NOMO-1 treated with DMSO at 0.1 percent for 48 hours (cell line): ENCODE measurements at regions not wholly inside any gene's neighbourhood (a gene's known extent, or its start where the extent isn't known, plus 50 kb on each side); places are given as distances from the start of the nearest gene placed in this dataset.

Source experiments
- DNase-seq: peaks from one replicate; lab custom pipeline; 2025; ENCODE audit not compliant: unreplicated experiment; lab: John Stamatoyannopoulos, UW

GRCh38 chr16:51035711-51036110 lies 115.4 kb downstream of the SALL1 start:
- DNase-seq, result peak; percentile 40

GRCh38 chr16:51035110-51035498 lies 116.0 kb downstream of the SALL1 start:
- DNase-seq, result no peak

GRCh38 chr16:51034481-51035109 lies 116.5 kb downstream of the SALL1 start:
- peak; percentile 40 for DNase-seq

DNA sequence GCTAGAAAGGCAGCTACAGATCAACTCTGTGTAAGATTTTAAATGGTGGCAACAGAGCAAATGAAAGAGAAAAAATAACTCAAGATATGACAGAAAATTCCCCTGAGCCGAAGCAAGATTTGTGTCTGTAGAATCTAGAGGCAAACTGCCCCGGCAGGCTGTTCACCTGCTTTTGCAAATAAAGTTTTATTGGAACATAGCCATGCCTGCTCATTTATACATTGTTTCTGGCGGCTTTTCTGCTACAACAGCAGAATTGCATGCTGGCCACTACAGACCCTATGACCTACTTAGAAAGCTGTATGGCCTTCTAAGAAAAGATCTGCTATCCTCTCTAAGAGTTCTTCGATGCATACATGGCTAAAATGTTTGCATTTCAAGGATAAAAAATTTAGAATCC lies 119.5 kb downstream of the SALL1 start:
- DNase-seq, result no peak

DNA sequence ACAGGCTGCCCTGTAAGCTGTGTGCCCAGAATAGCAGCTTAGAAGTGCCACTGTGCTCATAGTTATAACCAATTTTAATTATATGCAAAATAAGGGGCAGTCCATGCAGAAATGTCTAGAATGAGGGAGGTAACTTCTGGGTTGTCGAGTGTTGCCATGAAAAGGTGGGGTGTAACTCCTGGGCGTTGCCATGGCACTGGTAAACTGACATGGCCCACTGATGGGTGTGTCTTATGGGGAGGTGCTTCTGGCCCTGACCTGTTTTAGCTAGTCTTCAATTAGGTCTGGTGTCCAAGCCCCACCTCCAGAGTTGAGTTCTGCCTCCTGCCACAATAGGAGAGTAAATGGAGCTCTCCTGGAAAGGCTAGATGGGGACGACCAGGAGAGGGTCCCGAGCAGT lies 120.6 kb downstream of the SALL1 start:
- DNase-seq, result no peak

DNA sequence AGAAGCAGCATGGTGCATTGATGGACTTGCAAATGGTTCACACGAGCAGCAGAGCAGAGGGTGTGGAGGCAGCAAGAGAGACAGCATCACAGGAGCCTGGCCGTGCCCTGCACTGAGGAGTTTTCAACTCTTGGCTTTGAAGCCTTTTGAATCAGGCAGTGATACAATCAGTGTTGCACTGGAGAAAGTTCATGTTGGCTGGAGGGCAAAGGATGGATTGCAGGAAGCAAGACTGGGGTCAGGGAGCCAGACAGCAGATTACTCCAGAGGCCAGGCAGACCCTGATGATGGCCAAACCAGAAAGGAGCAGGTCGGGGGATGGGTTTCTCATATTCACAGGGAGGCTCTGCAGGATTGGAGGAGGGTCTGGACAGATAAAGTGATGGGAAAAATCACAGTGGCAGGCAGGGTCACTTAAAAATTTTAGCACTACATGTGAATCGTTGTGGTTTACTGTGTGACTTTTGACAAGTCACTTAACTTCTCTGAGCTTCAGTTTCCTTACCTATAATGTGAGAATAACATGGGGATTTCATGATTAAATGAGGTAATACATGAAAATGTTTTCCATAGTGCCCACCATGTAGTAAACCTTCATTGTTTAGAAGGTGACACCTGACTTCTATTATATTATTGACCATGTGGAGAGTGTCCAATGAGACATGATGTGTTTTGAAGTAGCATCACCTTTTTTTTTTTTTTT lies 125.3 kb downstream of the SALL1 start:
- DNase-seq, result no peak

DNA sequence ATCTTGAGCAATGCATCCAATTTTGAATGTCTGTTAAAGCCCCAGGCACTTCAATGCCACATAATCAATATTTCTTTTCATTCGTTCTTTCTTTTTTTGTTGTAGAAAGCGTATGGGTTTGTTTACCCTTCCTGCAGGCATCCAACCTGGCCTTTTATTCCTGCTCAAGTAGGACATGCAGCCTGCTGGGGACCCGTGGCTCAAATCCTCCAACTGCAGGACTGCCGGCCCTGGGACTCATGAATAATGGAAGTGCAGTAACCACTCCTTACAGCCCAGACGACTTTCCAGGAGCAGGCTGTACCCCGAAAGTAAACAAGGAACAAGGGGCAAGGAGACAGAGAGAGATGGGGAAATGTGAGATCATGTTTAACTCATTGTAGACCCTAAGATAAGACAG lies 126.4 kb downstream of the SALL1 start:
- no peak for DNase-seq

DNA sequence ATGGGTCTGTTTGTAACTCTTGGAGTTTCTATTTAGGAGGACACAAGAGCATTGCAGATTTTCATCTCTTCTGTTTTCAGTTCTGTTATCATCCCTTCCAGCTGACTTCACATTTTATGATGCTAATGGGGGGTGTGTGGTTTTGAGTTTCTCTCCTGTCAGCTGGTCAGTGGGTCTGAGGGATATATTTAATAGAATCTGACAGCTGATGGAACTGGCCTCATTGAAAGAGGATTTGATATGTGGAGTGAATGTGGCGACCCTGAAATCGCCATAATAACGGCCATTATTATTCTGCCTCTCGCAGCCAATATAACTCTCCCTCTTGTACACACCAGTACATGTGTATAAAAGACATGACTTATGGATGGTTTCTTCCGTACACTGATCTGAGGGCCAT lies 128.1 kb downstream of the SALL1 start:
- DNase-seq, result no peak

DNA sequence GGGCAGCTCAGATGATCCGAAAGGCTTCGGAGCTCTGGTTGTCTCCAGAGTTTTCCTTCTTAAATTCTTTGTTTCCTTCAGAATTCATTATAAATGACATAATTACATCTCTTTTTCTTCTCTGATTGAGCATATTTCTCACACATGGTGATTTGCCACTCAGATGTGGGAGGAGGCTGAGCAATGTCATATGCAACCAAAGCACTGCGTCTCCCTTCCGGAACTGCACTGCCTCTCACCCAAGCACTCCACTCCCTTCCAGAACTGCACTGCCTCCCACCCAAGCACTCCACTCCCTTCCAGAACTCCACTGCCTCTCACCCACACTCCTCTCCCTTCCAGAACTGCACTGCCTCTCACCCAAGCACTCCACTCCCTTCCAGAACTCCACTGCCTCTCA lies 131.5 kb downstream of the SALL1 start:
- DNase-seq, result no peak

GRCh38 chr16:51017969-51018368 lies 133.1 kb downstream of the SALL1 start:
- DNase-seq, result no peak

DNA sequence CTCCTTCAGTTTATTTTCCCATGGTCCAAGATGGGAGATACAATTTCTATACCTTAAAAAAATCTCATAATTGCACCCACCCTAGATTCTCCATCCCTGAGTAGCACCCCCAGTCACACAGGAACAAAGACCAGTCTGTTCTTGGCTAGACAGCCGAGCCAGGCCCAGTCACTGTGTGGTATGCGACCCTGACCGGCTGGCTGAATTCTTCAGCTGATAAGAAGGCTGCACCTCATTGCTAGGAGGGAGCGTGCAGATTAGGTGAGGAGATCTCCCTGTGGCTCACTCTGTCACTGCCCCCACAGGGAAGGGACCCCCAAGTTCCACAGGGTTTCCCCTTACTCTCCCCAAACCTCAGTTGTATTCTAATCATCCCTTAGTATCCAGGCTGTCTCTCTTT lies 138.7 kb downstream of the SALL1 start:
- DNase-seq, result no peak

- DNase-seq, result no peak
Observed at GRCh38 chr16:51010817-51011216, 140.3 kb downstream of the SALL1 start.

- no peak for DNase-seq
Observed at GRCh38 chr16:51009813-51010212, 141.3 kb downstream of the SALL1 start.

DNA sequence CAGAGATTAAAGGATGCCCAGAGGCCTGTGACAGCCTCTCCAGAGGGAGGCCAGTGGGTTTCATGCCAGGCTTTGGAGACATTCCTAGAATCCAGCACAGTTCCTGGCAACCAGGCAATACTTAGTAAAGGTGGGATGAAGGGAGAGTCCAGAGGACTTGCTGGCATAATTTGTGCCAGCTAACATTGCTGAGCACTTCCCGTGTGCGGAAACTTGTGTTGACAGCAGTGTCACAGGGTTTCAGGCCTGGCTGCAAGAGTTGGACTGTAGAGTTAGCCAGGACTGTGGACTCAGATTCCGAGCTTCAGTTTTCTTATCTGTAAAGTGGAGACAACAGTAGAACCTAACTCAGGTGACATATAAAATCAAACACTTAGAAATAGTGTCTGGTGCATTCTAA lies 141.7 kb downstream of the SALL1 start:
- DNase-seq, result no peak

GRCh38 chr16:51008607-51009006 lies 142.5 kb downstream of the SALL1 start:
- no peak for DNase-seq

GRCh38 chr16:51008037-51008436 lies 143.0 kb downstream of the SALL1 start:
- DNase-seq, result no peak

GRCh38 chr16:51003850-51004566 lies 147.1 kb downstream of the SALL1 start:
- no peak for DNase-seq

DNA sequence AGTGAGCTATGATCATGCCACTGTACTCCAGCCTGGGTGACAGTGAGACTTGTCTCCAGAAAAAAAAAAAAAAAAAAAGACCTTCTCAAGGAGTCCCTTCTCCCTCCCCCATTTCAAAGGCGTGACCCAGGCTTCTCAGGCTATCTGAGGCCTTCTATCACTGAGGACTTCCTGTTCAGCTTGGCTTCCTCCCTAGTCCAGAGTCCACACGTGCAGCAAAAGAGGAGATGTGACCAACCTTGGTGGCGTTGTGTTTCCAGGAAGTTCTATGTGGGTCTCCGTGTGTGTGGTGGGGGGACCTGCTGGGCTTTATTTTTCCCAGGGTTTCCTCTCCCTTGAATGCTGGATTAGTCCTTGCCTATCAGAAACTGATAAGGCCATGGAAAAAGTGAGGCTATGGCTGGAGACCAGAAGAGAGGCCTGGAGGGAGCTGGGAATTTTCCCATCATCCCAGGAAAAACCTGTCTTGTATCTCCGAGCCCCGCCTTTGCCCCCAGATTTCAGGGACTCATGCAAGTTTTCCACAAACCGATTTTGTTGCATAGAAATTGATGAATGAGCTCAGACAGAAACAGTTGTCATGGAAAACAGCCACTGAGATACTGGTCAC lies 148.1 kb downstream of the SALL1 start:
- peak; percentile 56 for DNase-seq

DNA sequence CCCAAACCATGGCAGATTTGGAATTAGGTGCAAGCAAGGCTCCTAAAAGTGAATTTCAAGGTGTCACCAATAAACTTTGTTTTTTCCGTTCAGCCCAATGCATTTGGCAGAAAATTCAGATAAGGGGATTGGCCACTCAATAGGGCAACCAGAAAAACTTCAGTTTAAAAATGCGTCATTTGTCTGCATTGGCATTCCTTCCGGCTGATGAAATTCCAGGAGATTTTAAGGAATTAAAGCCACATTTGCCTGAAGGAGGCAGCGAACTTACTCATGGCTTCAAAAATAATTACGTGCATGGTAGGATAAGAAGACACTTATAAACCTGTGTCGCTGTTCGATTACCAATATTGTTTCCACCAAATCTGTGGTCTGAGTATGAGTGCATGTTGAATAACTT lies 151.9 kb downstream of the SALL1 start:
- DNase-seq, result no peak

- no peak for DNase-seq
Observed at GRCh38 chr16:50998411-50998810, 152.7 kb downstream of the SALL1 start.

- no peak for DNase-seq
Observed at GRCh38 chr16:50997679-50998078, 153.4 kb downstream of the SALL1 start.

DNA sequence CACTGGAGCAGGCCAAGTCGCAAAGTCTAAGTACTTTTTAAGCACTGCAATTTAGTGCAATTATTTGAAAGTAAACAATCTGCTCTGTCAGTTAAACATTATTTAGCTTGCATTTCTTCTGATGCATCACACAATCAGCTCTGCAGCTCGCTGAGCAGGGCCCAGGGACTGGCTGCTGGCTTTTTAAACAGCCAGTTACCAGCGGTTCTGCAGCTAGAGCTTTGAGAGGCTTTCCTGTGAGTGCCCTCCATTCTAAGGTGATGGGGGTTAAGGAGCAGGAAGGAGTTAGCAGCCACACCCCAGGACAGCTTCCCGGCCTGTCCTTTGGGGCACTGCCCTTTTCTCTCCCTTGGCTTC lies 154.3 kb downstream of the SALL1 start:
- no peak for DNase-seq
